HG03469 (cell line): ENCODE measurements at regions not wholly inside any gene's neighbourhood (a gene's known extent, or its start where the extent isn't known, plus 50 kb on each side); places are given as distances from the start of the nearest gene placed in this dataset.

ENCODE experiments used
- ATAC-seq: cut with Tn5 transposase; IDR thresholded peaks from one replicate; pipeline ENCODE4 v1.9.1; 2021; ENCODE audit warnings: mild to moderate bottlenecking, moderate library complexity, moderate number of reproducible peaks; ENCODE audit not compliant: unreplicated experiment

- ATAC-seq, result no peak
Measured at GRCh38 chr2:2840681-2841300, 509.7 kb upstream of the MYT1L start.

GRCh38 chr2:2839782-2840531 is 508.9 kb upstream of the MYT1L start:
- no peak for ATAC-seq

GRCh38 chr2:2839393-2839781 is 508.3 kb upstream of the MYT1L start:
- no peak for ATAC-seq

- ATAC-seq, result no peak
Measured at GRCh38 chr2:2838548-2838845, 507.4 kb upstream of the MYT1L start.

GRCh38 chr2:2837746-2838547 is 506.9 kb upstream of the MYT1L start:
- ATAC-seq, result no peak

- no peak for ATAC-seq
Measured at GRCh38 chr2:2836343-2837070, 505.4 kb upstream of the MYT1L start.

GRCh38 chr2:2834516-2835254 is 503.6 kb upstream of the MYT1L start:
- ATAC-seq, result no peak

GRCh38 chr2:2834105-2834504 is 503.0 kb upstream of the MYT1L start:
- no peak for ATAC-seq

- ATAC-seq, result no peak
Measured at GRCh38 chr2:2832657-2833056, 501.6 kb upstream of the MYT1L start.

- ATAC-seq, result no peak
Measured at GRCh38 chr2:2831633-2832032, 500.6 kb upstream of the MYT1L start.

- no peak for ATAC-seq
Measured at GRCh38 chr2:2830576-2830975, 499.5 kb upstream of the MYT1L start.

GRCh38 chr2:2828774-2829368 is 497.8 kb upstream of the MYT1L start:
- ATAC-seq, result no peak

- ATAC-seq, result no peak
Measured at GRCh38 chr2:2827761-2828221, 496.7 kb upstream of the MYT1L start.

- ATAC-seq, result no peak
Measured at GRCh38 chr2:2827046-2827636, 496.1 kb upstream of the MYT1L start.

GRCh38 chr2:2826621-2827020 is 495.5 kb upstream of the MYT1L start:
- ATAC-seq, result no peak

- ATAC-seq, result no peak
Measured at GRCh38 chr2:2826209-2826551, 495.1 kb upstream of the MYT1L start.

- no peak for ATAC-seq
Measured at GRCh38 chr2:2825516-2826208, 494.6 kb upstream of the MYT1L start.

- no peak for ATAC-seq
Measured at GRCh38 chr2:2825062-2825461, 494.0 kb upstream of the MYT1L start.

- no peak for ATAC-seq
Measured at GRCh38 chr2:2824588-2824987, 493.5 kb upstream of the MYT1L start.
